Karpas-422 (cell line): ENCODE measurements at regions not wholly inside any gene's neighbourhood (a gene's known extent, or its start where the extent isn't known, plus 50 kb on each side); places are given as distances from the start of the nearest gene placed in this dataset.

Experiments
- DNase-seq: peaks from one replicate; pipeline ENCODE4 v3.0.0-alpha.2; 2015
- H2AFZ ChIP-seq: fragments of 200-600 bp; sonication (generic); 2 replicates; pipeline ENCODE4 v1.6.1; 2014; ENCODE audit warnings: antibody characterized with exemption, low read length, mixed read lengths
- H3K27ac ChIP-seq: fragments of 200-600 bp; sonication (generic); 2 replicates; pipeline ENCODE4 v1.5.1; 2014; ENCODE audit warnings: mild to moderate bottlenecking, low read length, moderate library complexity
- H3K27me3 ChIP-seq: fragments of 200-600 bp; sonication (generic); 2 replicates; pipeline ENCODE4 v1.6.1; 2014; ENCODE audit warnings: low read length, mixed read lengths
- H3K36me3 ChIP-seq: fragments of 200-600 bp; sonication (generic); 2 replicates; pipeline ENCODE4 v1.6.1; 2014; ENCODE audit warnings: low read length, mixed read lengths; ENCODE audit not compliant: insufficient read depth
- H3K4me1 ChIP-seq: fragments of 200-600 bp; sonication (generic); 2 replicates; pipeline ENCODE4 v1.6.1; 2014; ENCODE audit warnings: mild to moderate bottlenecking, low read length, mixed read lengths
- H3K4me2 ChIP-seq: fragments of 200-600 bp; sonication (generic); 2 replicates; pipeline ENCODE4 v1.6.1; 2014; ENCODE audit warnings: low read length, low read depth, mild to moderate bottlenecking; ENCODE audit not compliant: poor library complexity, severe bottlenecking
- H3K4me3 ChIP-seq: fragments of 200-600 bp; sonication (generic); 2 replicates; pipeline ENCODE4 v1.5.1; 2014; ENCODE audit warnings: mild to moderate bottlenecking, antibody characterized with exemption, low read length, mixed read lengths
- H3K79me2 ChIP-seq: fragments of 200-600 bp; sonication (generic); 2 replicates; pipeline ENCODE4 v1.6.1; 2014; ENCODE audit warnings: mild to moderate bottlenecking, low read length, mixed read lengths
- H3K9ac ChIP-seq: fragments of 200-600 bp; sonication (generic); 2 replicates; pipeline ENCODE4 v1.6.0; 2014; ENCODE audit warnings: low read length
- H3K9me2 ChIP-seq: fragments of 200-600 bp; sonication (generic), shearing (Covaris generic); replicated peaks from 2 replicates; pipeline ENCODE4 v1.6.0; 2014; ENCODE audit warnings: mild to moderate bottlenecking, low read length, moderate library complexity; ENCODE audit not compliant: insufficient read depth
- H3K9me3 ChIP-seq: fragments of 300-700, 200-600 bp; sonication (generic); 2 replicates; pipeline ENCODE4 v1.6.1; 2014; ENCODE audit warnings: low read length, mixed read lengths
- H4K20me1 ChIP-seq: fragments of 200-600 bp; sonication (generic); 2 replicates; pipeline ENCODE4 v1.6.1; 2014; ENCODE audit warnings: mild to moderate bottlenecking, antibody characterized with exemption, low read length, low read depth; ENCODE audit not compliant: insufficient read depth

DNA sequence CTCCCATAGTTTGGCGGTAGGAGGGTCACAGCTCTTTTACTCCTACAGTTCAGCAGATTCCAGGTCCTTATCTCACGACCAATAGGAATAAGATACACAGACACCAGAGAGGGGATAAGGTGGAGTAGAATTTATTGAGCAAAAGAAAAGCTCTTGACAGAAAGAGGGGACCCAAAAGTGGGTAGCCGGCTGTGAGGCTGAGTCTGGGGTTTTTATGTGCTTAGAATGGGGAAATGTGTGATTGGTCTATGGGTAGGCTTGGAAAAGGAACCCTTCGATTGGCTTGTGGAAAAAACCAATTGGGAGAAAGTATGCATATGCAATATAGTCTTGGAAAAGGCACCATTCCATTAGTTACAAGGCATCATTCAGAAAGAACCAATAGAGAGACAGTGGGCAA lies 1356.9 kb upstream of the SPRY2 start:
- H3K36me3 ChIP-seq: no peaks in the 10 kb centered on the region

DNA sequence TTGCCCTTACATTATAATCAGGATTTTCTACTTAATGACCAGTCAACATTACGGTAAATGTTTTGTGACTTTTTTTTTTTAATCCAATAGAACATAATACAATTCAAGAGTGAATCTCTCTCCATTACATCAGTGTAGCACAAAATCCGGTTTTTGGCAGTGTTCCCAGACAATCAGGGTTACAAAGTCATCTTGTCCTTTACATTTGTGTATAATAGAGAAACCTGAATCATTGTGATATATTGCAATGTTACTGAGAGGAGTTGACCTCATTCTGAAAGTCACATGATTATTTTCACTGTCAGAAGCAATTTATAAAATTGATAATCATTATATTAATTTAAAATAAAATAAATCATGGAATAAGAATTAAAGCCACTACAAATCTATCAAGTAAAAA lies 1346.0 kb upstream of the SPRY2 start:
- DNase-seq: no peak
- no peaks in the 10 kb centered on the region for H3K4me1 ChIP-seq
- H2AFZ ChIP-seq: no peak overlapping the region
- H3K79me2 ChIP-seq: no peaks in the 10 kb centered on the region
- H3K27me3 ChIP-seq: no peaks in the 10 kb centered on the region
- no peak overlapping the region for H3K27ac ChIP-seq
- H3K36me3 ChIP-seq: no peaks in the 10 kb centered on the region
- H3K4me3 ChIP-seq: no peak overlapping the region
- no peak overlapping the region for H3K9ac ChIP-seq
- H3K9me3 ChIP-seq: peaks cover 19% of the 10 kb centered on the region
- no peak overlapping the region for H3K4me2 ChIP-seq
- no peaks in the 10 kb centered on the region for H4K20me1 ChIP-seq
- H3K9me2 ChIP-seq: no peaks in the 10 kb centered on the region

More for the DNA sequence above, 1356.9 kb upstream of the SPRY2 start:
- no peaks in the 10 kb centered on the region for H3K9me2 ChIP-seq
- H3K79me2 ChIP-seq: no peaks in the 10 kb centered on the region
- H3K4me3 ChIP-seq: no peak overlapping the region
- H3K9ac ChIP-seq: no peak overlapping the region
- peaks cover 25% of the 10 kb centered on the region for H3K9me3 ChIP-seq
- no peak for DNase-seq
- no peak overlapping the region for H3K4me2 ChIP-seq
- no peak overlapping the region for H2AFZ ChIP-seq
- no peaks in the 10 kb centered on the region for H3K4me1 ChIP-seq
- no peaks in the 10 kb centered on the region for H4K20me1 ChIP-seq
- no peak overlapping the region for H3K27ac ChIP-seq
- no peaks in the 10 kb centered on the region for H3K27me3 ChIP-seq

DNA sequence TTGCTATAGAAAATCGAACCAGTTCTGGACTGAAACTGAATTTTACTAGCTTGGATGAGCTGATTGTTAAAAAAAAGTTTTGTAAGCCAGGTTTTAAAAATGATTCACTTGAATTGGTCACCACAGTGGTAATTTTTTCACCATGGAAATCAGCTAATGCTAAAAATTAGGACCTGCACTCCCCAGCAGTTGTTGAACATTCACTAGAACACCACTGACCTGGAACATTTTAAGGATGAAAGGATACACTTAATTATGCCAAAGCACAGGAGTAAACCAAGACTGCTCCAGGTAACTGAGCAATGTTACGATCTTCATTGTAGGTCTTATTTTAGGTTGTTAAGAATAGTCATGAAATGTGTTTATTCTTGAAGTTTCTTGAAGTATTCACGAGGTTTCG lies 1342.6 kb upstream of the SPRY2 start:
- no peaks in the 10 kb centered on the region for H3K9me2 ChIP-seq
- H3K4me1 ChIP-seq: no peaks in the 10 kb centered on the region
- no peak overlapping the region for H3K4me3 ChIP-seq
- H3K36me3 ChIP-seq: no peaks in the 10 kb centered on the region
- H2AFZ ChIP-seq: no peak overlapping the region
- no peak overlapping the region for H3K4me2 ChIP-seq
- H4K20me1 ChIP-seq: no peaks in the 10 kb centered on the region
- H3K27me3 ChIP-seq: no peaks in the 10 kb centered on the region
- no peak for DNase-seq
- no peak overlapping the region for H3K27ac ChIP-seq
- H3K79me2 ChIP-seq: no peaks in the 10 kb centered on the region
- peaks cover 19% of the 10 kb centered on the region; the same call in 1 of the 2 replicates for H3K9me3 ChIP-seq
- H3K9ac ChIP-seq: no peak overlapping the region

DNA sequence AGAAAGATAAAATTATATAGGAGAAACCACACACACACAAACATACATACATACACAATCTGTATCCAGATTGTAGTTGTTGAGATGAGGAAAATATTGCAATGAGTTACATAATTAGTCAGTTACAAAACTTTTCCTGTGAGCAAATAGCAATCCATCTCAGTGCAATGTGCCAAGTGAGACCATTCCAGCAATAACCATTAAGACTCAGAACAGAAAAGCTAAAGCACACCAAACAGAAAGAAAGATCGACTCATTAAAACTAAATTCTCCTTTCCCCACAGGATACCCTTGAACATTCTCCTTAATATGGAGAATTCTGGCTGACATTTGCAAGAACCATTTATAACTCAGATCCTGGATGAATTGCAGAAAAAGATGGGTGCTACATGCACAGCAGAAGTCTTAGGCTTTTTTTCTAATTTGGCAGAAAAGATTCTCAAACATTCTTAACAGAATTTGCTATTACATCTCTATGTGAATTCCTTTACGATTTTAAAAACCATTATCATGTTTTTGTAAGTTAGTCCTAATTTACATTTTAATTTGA lies 1341.2 kb upstream of the SPRY2 start:
- Histone ChIP-seq H3K79me2 (no peaks in the 10 kb centered on the region), H2AFZ (no peak overlapping the region), H3K9me2 (no peaks in the 10 kb centered on the region), H3K27ac (no peak overlapping the region), H3K9ac (no peak overlapping the region), H3K4me2 (no peak overlapping the region), H3K27me3 (no peaks in the 10 kb centered on the region), H3K9me3 (peaks cover 25% of the 10 kb centered on the region; the same call in 1 of the 2 replicates), H3K36me3 (no peaks in the 10 kb centered on the region), H3K4me1 (no peaks in the 10 kb centered on the region), H3K4me3 (no peak overlapping the region), H4K20me1 (no peaks in the 10 kb centered on the region)
- no peak for DNase-seq

DNA sequence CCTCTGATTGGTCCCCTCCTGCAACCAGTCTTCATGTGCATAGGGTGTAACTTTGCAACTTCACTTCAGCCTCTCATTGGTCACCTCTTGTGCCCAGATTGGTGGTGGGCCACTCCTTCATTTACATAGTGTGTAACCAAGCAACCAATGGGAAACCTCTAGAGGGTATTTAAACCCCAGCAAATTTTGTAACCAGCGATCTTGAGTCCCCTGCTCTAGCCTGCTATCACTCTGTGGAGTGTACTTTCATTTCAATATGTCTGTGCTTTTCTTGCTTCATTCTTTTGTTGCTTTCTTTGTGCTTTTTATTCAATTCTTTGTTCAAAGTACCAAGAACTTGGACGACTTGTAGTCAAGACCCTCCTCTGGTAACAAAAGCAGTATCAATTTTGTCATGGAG lies 1336.9 kb upstream of the SPRY2 start:
- no peaks in the 10 kb centered on the region for H3K27me3 ChIP-seq
- H3K27ac ChIP-seq: no peak overlapping the region
- no peaks in the 10 kb centered on the region for H3K36me3 ChIP-seq
- H3K4me3 ChIP-seq: no peak overlapping the region
- H3K9ac ChIP-seq: no peak overlapping the region
- H4K20me1 ChIP-seq: no peaks in the 10 kb centered on the region
- peaks cover 25% of the 10 kb centered on the region; the same call in 1 of the 2 replicates for H3K9me3 ChIP-seq
- H3K79me2 ChIP-seq: no peaks in the 10 kb centered on the region
- H3K4me1 ChIP-seq: no peaks in the 10 kb centered on the region
- H3K9me2 ChIP-seq: no peaks in the 10 kb centered on the region
- no peak for DNase-seq
- no peak overlapping the region for H2AFZ ChIP-seq
- H3K4me2 ChIP-seq: no peak overlapping the region

DNA sequence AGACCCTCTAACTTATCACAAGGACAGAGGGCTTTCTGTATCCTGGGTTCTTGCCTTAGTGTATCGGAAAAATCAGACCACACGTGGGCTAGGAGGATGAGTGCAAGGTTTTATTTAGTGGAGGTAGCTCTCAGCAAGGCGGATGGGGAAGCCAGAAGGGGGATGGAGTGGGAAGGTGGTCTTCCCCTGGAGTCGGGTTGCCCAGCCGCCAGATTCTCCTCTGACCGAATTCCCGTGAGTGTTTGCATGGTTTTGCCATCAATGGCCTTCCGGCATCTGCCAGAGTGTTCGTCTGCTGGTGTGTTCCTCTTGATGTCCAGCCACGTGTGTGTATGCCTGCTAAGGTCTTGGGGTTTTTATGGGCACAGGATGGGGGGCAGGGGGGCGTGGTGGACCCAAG lies 1335.1 kb upstream of the SPRY2 start:
- Histone ChIP-seq H3K36me3 (no peaks in the 10 kb centered on the region), H3K9me3 (peaks cover 19% of the 10 kb centered on the region; the same call in 1 of the 2 replicates), H3K4me3 (no peak overlapping the region), H3K79me2 (no peaks in the 10 kb centered on the region), H3K4me2 (no peak overlapping the region), H4K20me1 (no peaks in the 10 kb centered on the region), H3K9ac (no peak overlapping the region), H3K4me1 (no peaks in the 10 kb centered on the region), H3K27me3 (no peaks in the 10 kb centered on the region), H2AFZ (no peak overlapping the region), H3K9me2 (no peaks in the 10 kb centered on the region), H3K27ac (no peak overlapping the region)
- no peak for DNase-seq

DNA sequence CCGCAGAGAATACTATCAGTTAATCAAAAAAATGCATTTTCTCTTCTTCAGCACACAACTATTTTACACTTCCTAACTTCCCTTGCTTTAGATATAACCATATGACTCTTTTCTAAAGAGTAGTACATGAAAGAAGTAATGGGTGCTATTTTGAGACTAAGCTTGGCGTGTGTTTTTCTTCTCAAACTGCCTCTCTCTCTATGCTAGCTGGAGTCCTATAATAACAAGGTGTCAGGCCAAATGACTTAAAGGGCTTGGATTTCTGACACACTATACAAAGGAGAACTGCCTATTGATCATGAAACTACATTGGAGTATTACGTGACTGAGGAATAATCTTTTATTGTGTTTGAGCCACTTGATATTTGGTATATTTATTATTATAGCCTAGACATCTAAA lies 1330.1 kb upstream of the SPRY2 start:
- H3K4me1 ChIP-seq: no peaks in the 10 kb centered on the region
- no peak overlapping the region for H3K9ac ChIP-seq
- H2AFZ ChIP-seq: no peak overlapping the region
- no peaks in the 10 kb centered on the region for H3K27me3 ChIP-seq
- no peaks in the 10 kb centered on the region for H4K20me1 ChIP-seq
- no peaks in the 10 kb centered on the region for H3K36me3 ChIP-seq
- H3K4me3 ChIP-seq: no peak overlapping the region
- no peak overlapping the region for H3K27ac ChIP-seq
- H3K9me2 ChIP-seq: no peaks in the 10 kb centered on the region
- DNase-seq: no peak
- H3K4me2 ChIP-seq: no peak overlapping the region
- H3K9me3 ChIP-seq: peaks cover 8% of the 10 kb centered on the region
- H3K79me2 ChIP-seq: no peaks in the 10 kb centered on the region

DNA sequence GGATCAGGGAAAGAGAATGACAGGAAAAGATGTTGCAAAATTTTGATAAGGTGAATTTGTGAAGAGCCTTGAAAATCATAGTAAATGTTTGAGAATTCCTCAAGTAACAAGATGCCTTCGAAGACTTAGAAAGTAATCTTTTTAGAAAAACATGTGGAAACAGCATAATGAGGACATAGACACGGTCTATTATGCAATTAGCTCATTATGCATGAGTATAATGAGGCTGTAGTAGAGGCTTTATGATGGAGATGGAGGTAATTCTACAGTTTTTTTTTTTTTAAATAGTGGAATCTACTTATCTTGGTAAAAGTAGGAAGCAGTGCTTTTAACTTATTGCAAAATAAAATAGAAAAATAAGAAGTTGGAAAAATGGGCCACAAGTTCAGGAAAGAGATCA lies 1329.1 kb upstream of the SPRY2 start:
- H3K27me3 ChIP-seq: no peaks in the 10 kb centered on the region
- H3K36me3 ChIP-seq: no peaks in the 10 kb centered on the region
- no peaks in the 10 kb centered on the region for H3K79me2 ChIP-seq
- DNase-seq: no peak
- no peaks in the 10 kb centered on the region for H3K4me1 ChIP-seq
- peaks cover 7% of the 10 kb centered on the region for H3K9me3 ChIP-seq
- no peak overlapping the region for H3K9ac ChIP-seq
- H4K20me1 ChIP-seq: no peaks in the 10 kb centered on the region
- no peak overlapping the region for H3K4me2 ChIP-seq
- H3K9me2 ChIP-seq: no peaks in the 10 kb centered on the region
- no peak overlapping the region for H2AFZ ChIP-seq
- H3K4me3 ChIP-seq: no peak overlapping the region
- H3K27ac ChIP-seq: no peak overlapping the region

DNA sequence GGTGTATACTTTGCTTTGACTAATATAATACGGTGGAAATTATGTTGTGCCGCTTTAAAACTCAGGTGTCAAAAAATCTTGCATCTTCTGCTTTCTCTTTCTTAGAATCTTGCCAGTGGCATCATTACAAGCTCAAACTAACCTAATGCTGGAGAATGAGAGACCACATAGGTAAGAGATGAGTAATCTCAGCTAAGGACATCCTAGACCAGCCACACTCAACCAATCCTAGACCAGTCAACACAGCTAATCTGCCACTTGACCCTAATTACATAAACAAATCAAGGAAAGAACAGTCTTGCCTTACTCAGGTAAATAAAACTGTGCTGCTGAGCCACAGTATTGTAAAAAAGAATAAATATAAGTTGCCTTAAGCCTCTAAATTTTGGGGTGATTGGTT lies 1323.9 kb upstream of the SPRY2 start:
- no peak for DNase-seq
- Histone ChIP-seq H3K27ac (no peak overlapping the region), H3K27me3 (no peaks in the 10 kb centered on the region), H3K36me3 (no peaks in the 10 kb centered on the region), H3K9ac (no peak overlapping the region), H3K9me3 (peaks cover 5% of the 10 kb centered on the region), H4K20me1 (no peaks in the 10 kb centered on the region), H3K79me2 (no peaks in the 10 kb centered on the region), H3K4me3 (no peak overlapping the region), H2AFZ (no peak overlapping the region), H3K9me2 (no peaks in the 10 kb centered on the region), H3K4me2 (no peak overlapping the region), H3K4me1 (no peaks in the 10 kb centered on the region)
